ENCODE measurements at regions not wholly inside any gene's neighbourhood (a gene's known extent, or its start where the extent isn't known, plus 50 kb on each side); places are given as distances from the start of the nearest gene placed in this dataset.

- TF ChIP-seq REST (IDR thresholded peaks at IDR 0.05; ENCODE audit: insufficient read depth in 1 of 2, low read depth in 2 of 2, low read length in 2 of 2) (no peak), POLR2AphosphoS5 (IDR thresholded peaks at IDR 0.05; ENCODE audit: low read depth, low read length) (no peak), TAF1 (IDR thresholded peaks at IDR 0.05; ENCODE audit: borderline replicate concordance, insufficient read depth, low read length) (no peak), FOXP2 (optimal IDR thresholded peaks at IDR 0.05; ENCODE audit: borderline replicate concordance, extremely low read depth, extremely low read length, insufficient read depth) (no peak)
Measured at GRCh38 chr22:27317971-27318428, 483.6 kb downstream of the MN1 start.

Data from PFSK-1 (cell line).